SK-MEL-5 (cell line): ENCODE measurements at regions not wholly inside any gene's neighbourhood (a gene's known extent, or its start where the extent isn't known, plus 50 kb on each side); places are given as distances from the start of the nearest gene placed in this dataset.
"Not testable (repeated sequence)": the region's sequence is repeated elsewhere in the genome, so short reads cannot be mapped to it uniquely, and the experiment has no call there.

Experiments used
- DNase-seq: peaks from one replicate; pipeline ENCODE4 v3.0.0-alpha.2; 2016; ENCODE audit warnings: low read depth, low spot score
- in situ Hi-C: cut with HindIII; loops from 2 replicates; pipeline ENCODE4 v1.10.0; 2016; ENCODE audit warnings: low sequenced_read_pairs, high pct_unique_total_duplicates, low pct_unique_long_range_greater_than_20kb

DNA sequence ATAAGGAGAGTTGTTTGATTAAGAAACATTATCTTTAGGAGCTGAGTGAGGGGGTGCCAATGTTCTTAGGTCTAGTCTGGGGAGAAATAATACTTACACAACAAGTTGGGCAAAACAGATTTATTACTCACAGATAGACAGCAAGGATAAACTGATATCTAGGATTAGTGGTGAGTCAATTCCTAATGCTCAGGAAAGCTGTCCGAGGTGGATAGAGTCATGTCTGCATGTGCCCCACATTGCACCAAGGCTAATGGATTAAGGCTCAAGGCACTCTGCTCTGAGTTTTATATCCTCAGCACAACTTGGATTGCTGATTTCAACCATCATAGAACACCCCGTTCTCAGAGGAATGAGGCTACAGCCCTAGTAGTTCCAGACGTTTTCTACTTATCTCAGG, 1042.3 kb downstream of the OTOL1 start:
- no peak for DNase-seq
- in situ Hi-C loops, result no loop called here

GRCh38 chr3:162540421-162540820, 1043.8 kb downstream of the OTOL1 start:
- in situ Hi-C loops, result no loop called here
- DNase-seq, result no peak

GRCh38 chr3:162541923-162542322, 1045.3 kb downstream of the OTOL1 start:
- in situ Hi-C loops, result no loop called here
- DNase-seq, result no peak

GRCh38 chr3:162544246-162544645, 1047.6 kb downstream of the OTOL1 start:
- no peak for DNase-seq
- in situ Hi-C loops, result no loop called here

DNA sequence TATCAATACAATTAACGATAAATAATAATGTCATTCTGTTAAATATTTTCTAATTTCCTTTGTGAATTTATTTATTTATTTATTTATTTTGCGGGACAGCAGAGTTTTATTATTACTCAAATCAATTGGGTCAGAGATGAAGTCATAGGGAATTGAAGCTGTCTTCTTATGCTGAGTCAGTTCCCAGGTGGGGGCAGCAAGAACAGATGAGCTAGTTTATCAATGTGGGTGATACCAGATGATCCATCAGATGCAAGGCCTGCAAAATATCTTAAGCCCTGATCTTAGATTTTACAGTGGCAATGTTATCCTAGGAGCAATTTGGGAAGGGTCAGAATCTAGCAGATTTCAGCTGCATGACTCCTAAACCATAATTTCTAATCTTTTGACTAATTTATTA, 1050.3 kb downstream of the OTOL1 start:
- in situ Hi-C loops, result no loop called here
- DNase-seq, result no peak

- no peak for DNase-seq
- in situ Hi-C loops, result no loop called here
Observed at GRCh38 chr3:162547321-162547720, 1050.7 kb downstream of the OTOL1 start.

DNA sequence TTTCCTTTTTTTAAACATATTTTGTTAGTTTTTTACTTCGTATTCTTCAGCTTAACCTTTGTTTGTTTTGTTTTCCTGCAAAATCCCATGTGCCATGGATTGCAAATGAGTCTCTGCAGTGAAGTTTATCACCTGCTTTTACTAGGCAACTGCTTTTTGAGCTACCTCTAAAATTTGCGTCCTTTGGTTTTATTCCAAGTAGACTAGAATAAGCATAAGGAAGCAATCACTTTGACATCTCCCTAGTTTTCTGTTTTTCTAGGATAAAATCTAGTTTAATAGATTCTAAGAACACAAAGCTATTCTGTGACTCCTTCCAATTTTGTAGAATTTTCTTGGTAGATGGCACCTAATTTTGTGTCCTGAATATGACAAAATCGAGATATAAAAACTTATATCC, 1059.2 kb downstream of the OTOL1 start:
- in situ Hi-C loops, result no loop called here
- DNase-seq, result no peak

DNA sequence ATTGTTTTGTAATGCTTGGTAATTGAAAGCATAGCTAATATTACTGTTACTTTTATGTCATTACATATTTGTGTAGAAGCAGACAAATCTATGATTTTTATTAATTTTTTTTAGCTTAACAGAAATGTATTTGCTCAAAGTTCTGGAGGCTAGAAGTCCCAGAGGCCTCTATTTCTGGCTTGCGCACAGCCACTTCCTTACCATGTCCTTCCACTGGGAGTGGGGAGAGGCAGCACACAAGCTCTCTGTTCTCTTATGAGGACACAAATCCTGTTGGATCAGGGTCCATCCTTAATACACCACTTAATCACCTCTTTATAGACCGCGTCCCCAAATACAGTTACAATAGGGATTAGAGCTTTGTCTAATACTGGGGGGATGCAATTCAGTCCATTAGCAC, 1061.4 kb downstream of the OTOL1 start:
- no peak for DNase-seq
- in situ Hi-C loops, result no loop called here

- in situ Hi-C loops, result no loop called here
Observed at GRCh38 chr3:162568706-162569105, 1072.1 kb downstream of the OTOL1 start.

DNA sequence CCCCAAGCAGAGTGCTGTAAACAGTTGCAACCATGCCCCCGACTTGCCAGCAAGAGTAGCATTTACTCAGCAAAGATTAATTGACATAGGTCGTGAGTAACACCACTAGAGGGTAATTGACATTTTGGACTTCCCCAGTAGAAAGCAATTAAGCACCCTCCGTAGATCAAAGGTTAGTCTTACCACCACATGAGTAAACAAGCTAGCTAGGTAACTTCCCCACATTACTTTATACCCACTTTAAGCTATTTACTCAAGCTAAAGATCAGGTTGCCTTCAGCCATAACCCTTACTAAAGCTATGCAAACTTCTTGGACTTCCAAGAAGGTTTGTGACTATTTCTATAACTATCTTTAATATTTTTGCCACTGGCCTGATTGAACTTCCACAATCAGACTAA, 1072.7 kb downstream of the OTOL1 start:
- no peak for DNase-seq
- in situ Hi-C loops, result no loop called here

More at GRCh38 chr3:162568706-162569105, 1072.1 kb downstream of the OTOL1 start:
- no peak for DNase-seq

GRCh38 chr3:162584986-162585385, 1088.4 kb downstream of the OTOL1 start:
- in situ Hi-C loops, result no loop called here
- DNase-seq, result no peak

- DNase-seq, result peak; percentile 11
- in situ Hi-C loops, result no loop called here
Observed at GRCh38 chr3:162586591-162586990, 1090.0 kb downstream of the OTOL1 start.

- in situ Hi-C loops, result no loop called here
- DNase-seq, result no peak
Observed at GRCh38 chr3:162597226-162597625, 1100.6 kb downstream of the OTOL1 start.

GRCh38 chr3:162598500-162598899, 1101.9 kb downstream of the OTOL1 start:
- in situ Hi-C loops, DNase-seq: not testable (repeated sequence)

DNA sequence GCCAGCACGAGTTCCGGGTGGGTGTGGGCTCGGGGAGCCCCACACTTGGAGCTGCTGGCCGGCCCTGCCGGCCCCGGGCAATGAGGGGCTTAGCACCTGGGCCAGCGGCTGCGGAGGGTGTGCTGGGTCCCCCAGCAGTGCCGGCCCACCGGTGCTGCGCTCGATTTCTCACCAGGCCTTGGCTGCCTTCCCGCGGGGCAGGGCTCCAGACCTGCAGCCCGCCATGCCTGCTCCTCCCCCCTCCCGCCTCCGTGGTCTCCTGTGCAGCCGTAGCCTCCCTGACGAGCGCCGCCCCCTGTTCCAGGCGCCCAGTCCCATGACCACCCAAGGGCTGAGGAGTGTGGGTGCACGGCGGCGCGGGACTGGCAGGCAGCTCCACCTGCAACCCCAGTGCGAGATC, 1103.1 kb downstream of the OTOL1 start:
- DNase-seq, in situ Hi-C loops: not testable (repeated sequence)

GRCh38 chr3:162601101-162601670, 1104.6 kb downstream of the OTOL1 start:
- no peak for DNase-seq
- in situ Hi-C loops, result no loop called here

GRCh38 chr3:162602619-162603018, 1106.0 kb downstream of the OTOL1 start:
- DNase-seq, result no peak
- in situ Hi-C loops, result no loop called here

GRCh38 chr3:162605651-162606204, 1109.1 kb downstream of the OTOL1 start:
- in situ Hi-C loops, result no loop called here

DNA sequence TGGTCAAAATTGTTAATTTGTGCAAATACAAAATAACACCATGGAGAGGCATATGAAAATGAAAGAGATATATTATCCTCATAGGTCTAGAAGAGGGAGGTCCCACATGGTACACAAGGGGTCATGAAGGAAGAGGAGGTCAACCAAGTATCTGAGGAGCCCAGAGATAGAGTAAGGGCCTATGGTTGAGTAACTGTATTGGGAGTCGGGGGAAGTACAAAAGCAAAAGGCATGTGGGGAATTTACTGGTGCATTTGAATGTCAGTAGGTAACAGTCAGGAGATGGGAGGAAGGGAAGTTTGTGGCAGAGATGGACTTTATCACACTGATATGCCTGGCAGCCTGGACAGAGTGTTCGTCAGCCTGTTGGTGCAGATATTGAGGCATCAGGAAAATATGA, 1113.7 kb downstream of the OTOL1 start:
- in situ Hi-C loops, result no loop called here
- DNase-seq, result no peak

More at GRCh38 chr3:162605651-162606204, 1109.1 kb downstream of the OTOL1 start:
- no peak for DNase-seq

GRCh38 chr3:162612991-162613390, 1116.4 kb downstream of the OTOL1 start:
- no peak for DNase-seq
- in situ Hi-C loops, result no loop called here
